ENCODE measurements at regions not wholly inside any gene's neighbourhood (a gene's known extent, or its start where the extent isn't known, plus 50 kb on each side); places are given as distances from the start of the nearest gene placed in this dataset.
"Not testable (repeated sequence)": the region's sequence is repeated elsewhere in the genome, so short reads cannot be mapped to it uniquely, and the experiment has no call there.

DNA sequence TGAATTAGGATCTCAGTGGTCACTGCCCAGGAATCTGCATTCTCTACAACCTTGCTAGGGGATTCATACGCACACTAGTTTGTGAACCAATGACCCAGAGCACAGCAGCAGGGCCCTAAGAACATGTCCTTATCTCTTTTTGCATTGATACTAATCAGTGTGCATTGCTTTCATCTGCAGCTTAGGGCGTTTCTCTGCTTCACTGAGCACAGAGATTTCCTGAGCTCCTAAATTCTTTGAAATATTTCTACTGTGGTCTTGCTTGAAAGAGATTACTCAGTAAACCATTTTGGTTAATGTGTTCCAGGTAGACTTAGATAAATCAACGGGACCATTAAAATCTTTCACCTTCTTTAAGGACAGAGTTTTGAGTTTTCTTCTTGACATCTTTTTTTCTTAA is 351.3 kb upstream of the KITLG start:
- no peak for DNase-seq

DNA sequence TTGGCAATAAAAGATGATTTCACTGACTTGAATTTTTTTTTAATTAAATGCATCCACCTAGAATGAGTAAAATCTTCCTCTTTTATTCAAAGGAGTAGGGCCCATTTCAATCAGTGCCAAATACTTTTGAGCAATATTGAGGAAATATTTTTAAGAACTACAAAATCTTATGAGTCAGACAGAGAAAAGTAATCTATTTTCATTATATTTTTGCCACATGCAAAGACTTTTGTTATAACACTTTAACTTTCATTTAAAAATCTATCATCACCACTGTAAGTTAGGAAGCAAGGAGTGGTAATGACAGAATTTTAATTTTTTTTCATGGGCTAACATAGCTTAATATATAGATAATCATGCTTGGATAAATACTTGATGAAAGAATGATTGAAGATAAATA is 345.2 kb upstream of the KITLG start:
- no peak for DNase-seq

DNA sequence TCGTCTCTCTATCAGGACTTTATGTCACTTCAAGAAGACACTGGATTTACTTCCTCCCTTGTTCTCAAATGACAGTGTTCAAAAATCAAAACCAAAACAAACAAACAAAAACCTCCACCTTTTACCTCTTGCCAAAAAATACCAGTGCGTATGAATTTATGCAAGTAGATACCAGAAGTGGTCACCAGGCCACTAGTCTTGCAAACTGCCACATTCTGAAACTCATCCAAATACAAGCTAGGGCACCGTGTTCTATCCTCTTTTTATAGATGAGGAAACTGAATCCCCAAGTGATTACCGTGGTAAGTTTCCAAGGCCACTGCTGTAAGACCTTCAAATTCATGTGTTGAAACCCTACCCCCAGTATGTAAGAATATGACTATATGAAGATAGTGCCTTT is 343.9 kb upstream of the KITLG start:
- no peak for DNase-seq

DNA sequence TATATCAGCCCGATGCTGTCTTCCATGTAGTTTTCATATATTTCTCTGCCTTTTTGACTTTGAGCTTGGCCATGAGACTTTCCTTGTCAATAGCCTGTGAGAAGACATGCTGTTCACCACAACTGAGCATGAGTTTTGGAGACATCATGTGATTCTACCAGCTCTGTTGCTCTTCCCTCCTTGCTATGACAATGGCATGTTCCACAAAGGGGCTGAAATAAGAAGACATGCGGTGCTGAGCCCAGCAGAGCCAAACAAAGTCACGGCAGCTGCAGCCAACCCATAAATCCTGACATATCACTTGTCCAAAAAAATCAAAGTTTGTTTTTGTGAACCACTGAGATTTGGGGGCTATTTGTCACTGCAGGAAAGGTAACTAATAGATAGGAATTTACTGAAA is 343.4 kb upstream of the KITLG start:
- peak; percentile 22 for DNase-seq

DNA sequence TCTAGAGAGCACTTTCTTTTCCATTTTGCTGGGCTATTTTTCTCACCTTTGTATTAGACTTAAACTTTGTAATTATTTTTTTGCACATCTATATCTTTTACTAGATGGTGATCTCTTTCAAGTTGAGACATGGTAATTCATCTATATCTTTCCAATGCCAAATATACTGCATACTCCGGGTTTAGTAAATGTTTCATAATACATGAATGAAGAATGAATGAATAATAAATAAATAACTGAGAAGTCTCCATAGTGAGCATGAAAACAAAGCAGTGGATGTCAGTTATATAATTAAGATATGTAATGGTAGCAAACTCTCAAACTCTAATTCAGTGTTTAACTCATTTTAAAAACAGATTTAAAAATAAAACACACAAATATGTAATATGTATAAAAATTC is 342.5 kb upstream of the KITLG start:
- no peak for DNase-seq

DNA sequence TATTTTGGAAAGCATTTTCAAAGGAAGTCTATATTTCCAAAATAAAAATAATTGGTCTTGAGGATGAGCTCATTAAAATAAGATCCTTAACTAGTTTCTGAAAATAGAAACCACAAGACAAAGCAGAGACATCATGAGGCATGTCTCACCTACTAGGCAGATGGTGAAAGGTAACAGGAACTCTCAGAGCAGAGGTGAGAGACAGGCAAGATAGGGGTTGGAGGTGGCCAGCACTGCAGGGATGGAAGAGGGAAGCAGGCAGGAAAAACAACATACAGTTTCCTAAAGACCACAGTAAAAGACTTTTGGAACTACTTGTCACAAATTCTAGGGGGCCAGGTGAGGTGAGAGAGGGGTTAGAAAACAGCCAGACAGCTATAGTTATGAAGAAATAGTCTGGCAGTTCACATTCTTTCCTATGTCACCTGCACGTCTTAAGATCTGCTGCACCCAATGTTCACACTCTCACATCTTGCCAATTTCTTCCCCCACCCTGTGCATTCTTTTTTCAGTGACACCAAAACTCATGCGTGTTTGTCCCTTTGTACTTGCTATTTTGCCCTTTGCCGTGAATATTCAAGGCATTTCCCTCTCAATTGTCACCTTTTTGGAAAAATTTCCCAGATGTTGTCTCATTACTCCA is 341.7 kb upstream of the KITLG start:
- no peak for DNase-seq

DNA sequence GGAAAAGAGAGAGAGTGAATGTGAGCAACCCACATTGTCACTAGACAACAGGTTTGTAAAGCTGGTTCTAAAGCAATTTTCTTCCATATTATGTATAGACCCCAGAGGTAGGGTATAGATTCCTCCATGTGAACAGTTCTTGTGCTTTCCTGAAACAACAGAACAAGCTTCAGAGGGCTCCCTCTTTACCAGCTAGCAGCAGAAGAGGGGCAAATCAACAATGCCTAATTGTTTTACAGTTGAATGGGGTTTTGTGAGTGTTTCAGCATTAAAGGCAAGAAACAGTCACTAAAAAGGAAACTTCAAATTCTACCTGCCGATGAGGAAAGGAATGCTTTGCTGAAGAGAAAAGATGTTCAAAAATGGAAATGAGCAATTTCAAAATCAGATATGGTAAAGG is 341.2 kb upstream of the KITLG start:
- no peak for DNase-seq

DNA sequence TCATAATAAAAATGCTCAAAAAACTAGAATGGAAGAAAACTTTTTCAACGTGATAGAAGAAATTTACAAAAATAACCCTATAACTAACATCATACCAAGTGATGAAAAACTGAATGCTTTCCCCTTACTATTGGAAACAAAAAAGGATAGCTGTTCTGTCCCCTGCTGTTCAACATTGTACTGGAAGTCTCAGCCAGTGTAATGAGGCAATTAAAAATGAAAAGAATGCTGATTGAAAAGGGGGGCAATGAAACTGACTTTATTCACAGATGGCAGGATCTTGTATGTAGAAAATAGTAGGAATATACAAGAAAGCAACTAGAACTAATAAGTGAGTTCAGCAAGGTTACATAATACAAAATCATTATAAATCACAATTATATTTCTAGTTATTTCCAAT is 337.9 kb upstream of the KITLG start:
- no peak for DNase-seq

DNA sequence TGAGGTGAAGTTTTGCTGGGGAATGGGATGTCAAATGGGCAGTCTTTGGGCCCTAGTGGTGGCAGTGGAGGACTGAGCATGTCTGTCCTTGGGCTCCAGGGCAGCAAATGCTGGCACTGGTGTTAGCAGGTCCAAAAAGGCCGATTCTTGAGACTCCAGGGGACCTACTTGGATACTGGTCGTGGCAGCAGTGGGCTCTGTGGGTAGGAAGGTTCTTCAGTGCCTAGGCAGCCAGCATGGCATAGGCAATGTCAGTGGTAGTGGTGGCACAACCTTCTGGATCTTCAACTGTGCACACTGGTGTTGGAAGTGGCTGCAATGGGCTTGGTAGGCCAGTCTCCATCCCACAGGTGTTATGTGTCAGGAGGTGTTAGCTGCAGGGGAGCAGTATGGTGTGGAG is 334.7 kb upstream of the KITLG start:
- DNase-seq = no peak

DNA sequence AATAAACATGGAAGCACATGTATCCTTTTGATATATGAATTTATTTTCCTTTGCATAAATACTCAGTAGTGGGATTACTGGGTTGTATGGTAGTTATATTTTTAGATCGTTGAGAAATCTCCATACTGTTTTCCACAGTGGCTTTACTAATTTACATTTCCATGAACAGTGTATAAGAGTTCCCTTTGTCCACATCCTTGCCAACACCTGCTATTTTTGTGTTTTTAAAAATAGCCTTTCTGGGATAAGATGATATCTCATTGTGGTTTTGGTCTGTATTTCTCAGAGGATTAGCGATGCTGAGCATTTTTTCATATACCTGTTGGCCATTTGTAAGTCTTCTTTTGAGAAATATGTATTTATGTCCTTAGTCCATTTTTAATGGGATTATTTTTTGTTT is 329.2 kb upstream of the KITLG start:
- DNase-seq = no peak

DNA sequence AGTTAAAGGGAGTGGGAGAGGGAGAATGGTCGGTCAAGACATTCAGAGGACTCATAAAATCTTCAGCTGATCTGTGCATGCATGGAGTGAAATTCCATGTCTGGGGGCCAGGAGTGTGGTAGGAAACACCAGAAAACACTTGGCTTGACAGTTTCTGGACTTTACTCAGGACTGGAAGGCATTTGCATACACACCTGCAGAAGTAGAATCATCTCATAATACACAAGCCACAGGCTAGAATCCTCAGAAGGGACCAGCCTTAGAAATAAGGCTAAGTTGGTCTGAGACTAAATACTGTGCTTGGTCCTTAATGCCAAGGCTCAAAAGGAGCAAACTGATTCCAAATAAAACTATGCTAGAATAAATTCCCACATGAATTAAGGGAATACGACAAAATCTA is 328.1 kb upstream of the KITLG start:
- DNase-seq = no peak

DNA sequence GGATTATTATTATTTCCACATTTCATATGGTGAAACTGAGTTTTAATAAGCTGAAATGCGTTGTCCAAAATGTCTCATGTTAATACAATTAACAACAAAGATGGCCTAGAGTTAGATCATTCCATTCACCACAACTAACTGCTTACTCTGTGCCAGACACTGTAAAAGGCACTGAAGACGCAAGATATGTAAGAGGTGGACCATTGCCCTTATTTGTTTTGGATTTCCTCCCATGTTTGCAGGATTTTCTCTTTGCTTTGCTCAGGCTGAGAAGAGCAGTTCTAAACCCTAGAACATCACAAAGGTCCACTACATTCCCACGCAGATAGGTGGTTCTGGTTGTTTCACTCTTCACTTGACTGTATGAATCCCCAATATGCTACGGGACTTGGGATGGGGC is 324.4 kb upstream of the KITLG start:
- no peak for DNase-seq

DNA sequence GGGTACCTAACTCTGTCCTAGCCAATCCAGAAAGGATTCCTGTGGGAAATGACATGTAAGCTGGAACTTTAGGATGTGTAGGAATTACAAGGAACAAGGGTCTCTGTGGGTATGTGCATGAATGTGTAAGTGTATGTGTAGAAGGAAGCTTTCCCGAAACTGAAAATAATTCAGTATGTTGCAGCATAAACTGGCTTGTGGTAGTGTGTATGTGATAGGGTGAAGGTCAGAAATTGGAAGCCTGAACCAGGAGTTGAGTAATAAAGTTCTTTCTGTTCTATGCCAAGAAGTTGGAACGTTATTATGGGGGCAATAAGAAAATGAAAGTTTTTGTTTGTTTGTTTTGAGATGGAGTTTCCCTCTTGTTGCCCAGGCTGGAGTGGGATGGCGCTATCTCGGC is 323.1 kb upstream of the KITLG start:
- no peak for DNase-seq

DNA sequence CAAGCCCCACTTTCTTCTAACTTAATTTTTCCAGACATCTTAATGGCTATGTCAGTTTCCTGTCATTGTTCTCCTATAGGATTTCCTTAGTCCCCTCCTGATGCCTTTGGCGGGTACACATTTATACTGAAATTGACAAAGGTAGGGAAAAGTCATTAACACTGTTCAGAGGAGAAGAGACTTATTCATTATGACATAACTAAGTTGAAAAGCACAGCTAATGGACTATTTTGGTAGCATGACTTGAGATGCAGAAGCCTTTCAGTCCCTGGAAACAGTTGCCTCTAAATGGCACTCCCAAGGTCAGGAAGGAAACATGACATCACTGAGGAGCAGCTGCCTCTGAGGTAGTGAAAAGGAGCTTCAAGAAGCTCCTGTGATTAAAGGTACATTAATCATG is 317.5 kb upstream of the KITLG start:
- no peak for DNase-seq

DNA sequence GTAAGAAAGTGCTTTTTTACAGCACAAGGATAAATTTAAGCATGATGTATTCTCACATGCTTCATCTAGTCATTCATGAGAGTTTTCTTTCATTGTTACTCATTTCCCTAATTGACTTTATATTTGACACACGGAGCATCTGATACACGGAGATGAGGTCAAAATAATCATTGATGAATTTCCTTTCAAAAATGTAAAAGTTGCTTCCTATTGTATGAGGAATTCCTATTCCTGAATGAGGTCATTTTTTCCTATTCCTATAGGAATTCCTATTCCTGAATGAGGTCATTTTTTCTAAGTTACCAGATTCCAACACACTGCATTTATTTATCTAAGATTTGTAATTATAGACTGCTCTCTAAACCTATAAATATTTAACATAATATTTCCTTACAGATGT is 316.7 kb upstream of the KITLG start:
- DNase-seq = no peak

DNA sequence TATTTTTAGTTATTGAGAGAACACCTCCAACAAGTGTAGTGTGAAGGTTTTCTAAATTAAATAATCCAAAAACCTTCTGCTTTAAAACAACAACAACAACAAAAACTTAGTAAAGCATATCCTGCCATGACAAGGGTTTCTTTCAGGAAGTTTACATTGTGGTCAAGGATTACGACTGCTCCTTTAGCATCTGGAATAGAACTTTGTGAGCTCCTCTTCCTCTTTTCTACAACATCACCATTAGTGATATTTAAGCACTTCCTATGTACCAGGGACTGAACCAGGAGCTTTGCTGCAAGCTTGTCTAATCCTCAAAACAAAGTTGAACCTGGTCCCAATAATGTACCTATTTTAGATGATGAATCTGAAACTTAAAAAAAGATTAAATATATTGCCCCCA is 315.4 kb upstream of the KITLG start:
- DNase-seq = no peak

DNA sequence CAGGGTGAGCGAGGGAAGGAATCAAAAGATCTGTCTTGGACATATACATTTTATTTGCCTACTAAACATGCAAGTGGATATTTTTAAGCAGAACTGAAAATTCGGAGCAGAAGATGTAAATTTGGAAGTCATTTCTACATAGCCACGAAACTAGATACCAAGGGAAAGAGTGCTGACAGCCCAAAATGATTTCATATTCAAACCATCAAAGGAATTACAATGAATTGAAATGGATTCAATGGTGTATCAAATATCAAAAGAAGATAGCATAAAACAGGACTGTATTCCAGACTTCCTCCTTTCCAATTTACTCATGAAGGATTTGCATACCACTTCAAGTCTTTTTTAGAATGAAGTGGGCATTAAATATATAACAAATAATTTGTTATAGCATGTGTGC is 313.5 kb upstream of the KITLG start:
- DNase-seq = no peak

DNA sequence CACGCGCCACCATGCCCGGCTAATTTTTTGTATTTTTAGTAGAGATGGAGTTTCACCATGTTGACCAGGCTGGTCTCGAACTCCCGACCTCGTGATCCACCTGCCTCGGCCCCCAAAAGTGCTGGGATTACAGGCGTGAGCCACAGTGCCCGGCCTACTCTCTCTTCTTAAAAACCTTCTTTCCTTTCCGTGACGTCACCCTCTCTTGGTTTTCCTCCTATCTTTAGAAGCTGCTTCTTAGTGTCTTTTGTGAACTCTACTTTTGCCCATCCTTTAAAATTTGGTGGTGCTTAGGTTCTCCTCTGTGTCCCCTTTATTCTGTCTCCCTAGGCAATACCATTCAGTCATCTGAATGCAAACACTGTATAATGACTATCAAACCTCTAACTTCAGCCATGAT is 311.2 kb upstream of the KITLG start:
- DNase-seq = not testable (repeated sequence)

DNA sequence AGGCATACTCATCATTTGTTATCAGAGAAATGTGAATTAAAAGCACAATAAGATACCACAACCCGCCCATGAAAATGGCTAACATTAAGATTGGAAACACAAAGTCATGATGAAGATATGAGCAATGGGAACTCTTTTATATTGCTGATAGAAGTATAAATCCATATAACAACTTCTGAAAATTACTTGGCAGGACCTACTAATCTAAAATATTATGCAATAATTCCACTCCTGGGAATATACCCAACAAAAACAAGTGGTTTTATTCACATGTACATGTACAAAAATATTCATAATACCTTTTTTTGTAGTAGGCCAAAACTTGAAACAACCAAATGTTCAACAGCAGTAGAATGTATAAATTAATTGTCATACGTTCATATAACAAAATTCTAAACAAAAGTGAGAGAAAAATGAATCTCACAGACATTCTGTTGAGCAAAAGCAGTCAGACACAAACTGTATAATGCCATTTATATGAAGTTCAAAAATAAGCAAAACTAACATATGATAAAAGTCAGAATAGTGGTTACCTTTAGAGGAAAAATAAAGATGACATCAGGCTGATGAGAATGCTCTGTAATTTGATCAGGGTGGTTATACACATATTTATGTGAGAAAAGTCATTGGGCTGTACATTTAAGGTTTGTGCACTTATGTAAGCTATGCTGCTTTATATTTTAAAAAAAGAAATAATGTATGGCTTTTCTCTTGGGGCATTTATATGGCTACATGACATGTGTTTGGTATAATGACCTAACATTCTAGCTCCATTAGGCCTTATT is 309.2 kb upstream of the KITLG start:
- no peak for DNase-seq

DNA sequence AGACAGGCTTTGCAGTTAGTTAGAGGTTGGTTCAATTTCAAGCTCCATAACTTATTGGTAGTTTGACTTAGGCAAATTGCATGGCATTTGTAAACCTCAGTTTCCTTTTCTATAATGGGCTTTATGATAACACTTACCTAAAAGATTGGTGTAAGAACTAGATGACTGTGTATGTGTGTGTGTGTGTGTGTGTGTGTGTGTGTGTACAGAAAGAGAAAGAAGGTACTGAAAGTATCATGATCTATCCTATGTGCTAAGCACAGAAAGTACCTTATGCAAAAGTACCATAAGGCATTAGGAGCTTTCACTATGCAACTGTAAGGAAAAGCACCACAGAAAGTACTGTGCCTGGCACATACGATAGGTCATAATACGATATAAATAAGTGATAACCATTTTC is 304.3 kb upstream of the KITLG start:
- no peak for DNase-seq

DNA sequence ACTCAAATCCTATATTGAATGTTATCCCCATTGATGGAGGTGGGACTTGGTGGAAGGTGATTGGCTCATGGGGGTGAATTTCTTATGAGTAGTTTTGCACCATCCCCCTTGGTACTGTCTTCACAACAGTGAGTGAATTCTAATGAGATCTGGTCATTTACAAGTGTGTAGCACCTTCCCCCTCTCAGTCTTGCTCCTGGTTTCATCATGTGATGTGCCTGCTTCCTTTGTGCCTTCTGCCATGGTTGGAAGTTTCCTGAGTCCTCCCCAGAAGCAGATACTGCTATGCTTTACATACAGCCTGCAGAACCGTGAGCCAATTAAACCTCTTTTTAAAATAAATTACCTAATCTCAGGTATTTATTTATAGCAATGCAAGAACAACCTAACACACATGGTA is 302.4 kb upstream of the KITLG start:
- DNase-seq = no peak

DNA sequence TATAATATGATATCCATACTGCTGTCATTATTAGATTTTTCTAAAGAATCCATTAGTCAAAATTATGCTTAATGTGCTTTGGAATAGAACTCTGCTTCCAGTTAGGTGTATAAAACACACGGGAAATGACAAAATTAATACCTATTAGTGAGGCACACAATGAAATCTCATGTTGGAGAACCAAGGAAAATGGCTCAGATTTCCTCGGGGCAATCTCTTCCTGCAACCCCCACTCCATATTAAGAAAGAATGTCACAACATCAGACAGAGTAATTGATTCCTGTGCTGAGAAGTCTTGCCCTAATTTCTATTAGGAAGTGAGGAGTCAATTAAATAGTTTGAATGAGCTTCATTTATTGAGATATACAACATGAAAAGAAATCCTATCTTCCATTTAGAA is 299.8 kb upstream of the KITLG start:
- DNase-seq = no peak

DNA sequence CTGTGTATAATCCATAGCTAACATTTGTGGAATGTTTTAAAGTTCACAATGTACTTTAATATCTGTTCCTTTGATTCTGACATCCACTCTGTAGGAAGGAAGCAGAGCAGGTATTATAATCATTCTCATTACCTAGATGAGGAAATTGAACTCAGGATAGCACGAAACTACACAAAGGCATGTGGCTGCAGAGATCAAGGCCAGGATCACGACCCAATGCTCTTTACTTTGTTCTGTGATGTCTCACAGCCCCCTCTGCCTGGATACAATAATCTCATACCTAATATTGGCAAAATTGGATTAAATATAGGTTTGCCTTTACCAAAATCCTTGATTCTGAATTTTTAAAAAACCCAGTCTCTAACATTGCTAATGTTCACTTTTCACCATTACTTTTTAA is 298.0 kb upstream of the KITLG start:
- DNase-seq = no peak

DNA sequence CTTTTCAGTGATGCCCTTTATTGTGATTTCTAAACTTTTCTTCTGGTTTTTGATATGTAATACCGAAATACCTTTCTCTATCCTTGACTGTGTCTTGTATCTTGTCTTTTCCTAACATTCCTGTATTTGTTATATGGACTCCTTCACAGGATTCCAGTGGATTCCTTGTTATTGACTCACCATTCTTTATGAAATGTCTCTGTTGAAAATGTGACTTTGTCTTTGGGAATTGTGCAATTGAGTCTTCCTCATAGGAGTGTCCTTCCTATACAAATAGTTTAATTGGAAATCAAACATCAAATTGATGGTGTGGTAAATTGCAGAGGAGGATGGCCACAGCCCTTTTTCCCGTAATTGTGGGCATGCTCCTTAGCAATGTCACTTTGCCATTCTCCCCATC is 296.6 kb upstream of the KITLG start:
- DNase-seq = no peak

Measured in SHP77 treated with DMSO at 0.1 percent for 48 hours (cell line).